ENCODE measurements at regions not wholly inside any gene's neighbourhood (a gene's known extent, or its start where the extent isn't known, plus 50 kb on each side); places are given as distances from the start of the nearest gene placed in this dataset.

DNA sequence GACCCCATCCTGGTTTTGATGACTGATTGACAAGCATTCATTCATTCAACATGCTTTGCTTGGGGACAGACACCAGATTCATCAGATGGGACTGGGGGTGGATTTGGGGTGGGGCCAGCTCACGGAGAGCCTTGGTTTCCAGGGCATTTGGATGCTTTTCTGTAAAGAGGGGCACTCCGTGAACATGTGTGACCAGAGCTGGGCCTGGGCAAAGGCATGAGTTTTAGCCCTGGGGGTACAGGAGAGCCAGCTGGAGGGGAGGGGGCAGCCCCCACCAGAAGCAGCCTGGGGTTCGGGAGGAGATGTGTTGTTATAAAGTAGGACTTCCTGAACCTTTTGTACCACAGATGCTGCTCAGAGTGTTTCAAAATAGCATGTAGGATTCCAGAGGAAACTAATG lies 99.7 kb downstream of the RIPK4 start:
- TF ChIP-seq, protein P1, sequence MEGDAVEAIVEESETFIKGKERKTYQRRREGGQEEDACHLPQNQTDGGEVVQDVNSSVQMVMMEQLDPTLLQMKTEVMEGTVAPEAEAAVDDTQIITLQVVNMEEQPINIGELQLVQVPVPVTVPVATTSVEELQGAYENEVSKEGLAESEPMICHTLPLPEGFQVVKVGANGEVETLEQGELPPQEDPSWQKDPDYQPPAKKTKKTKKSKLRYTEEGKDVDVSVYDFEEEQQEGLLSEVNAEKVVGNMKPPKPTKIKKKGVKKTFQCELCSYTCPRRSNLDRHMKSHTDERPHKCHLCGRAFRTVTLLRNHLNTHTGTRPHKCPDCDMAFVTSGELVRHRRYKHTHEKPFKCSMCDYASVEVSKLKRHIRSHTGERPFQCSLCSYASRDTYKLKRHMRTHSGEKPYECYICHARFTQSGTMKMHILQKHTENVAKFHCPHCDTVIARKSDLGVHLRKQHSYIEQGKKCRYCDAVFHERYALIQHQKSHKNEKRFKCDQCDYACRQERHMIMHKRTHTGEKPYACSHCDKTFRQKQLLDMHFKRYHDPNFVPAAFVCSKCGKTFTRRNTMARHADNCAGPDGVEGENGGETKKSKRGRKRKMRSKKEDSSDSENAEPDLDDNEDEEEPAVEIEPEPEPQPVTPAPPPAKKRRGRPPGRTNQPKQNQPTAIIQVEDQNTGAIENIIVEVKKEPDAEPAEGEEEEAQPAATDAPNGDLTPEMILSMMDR (IDR thresholded peaks at IDR 0.05) = no peak
- TF ChIP-seq POLR2AphosphoS5 (IDR thresholded peaks at IDR 0.05) = no peak

Measured in suprapubic skin (tissue), 3 donors.